GM19395 (cell line): ENCODE measurements at regions not wholly inside any gene's neighbourhood (a gene's known extent, or its start where the extent isn't known, plus 50 kb on each side); places are given as distances from the start of the nearest gene placed in this dataset.
"Not testable (repeated sequence)": the region's sequence is repeated elsewhere in the genome, so short reads cannot be mapped to it uniquely, and the experiment has no call there.

Source experiments
- ATAC-seq: cut with Tn5 transposase; IDR thresholded peaks from one replicate; pipeline ENCODE4 v1.9.1; 2021; ENCODE audit warnings: mild to moderate bottlenecking, moderate library complexity; ENCODE audit not compliant: unreplicated experiment

DNA sequence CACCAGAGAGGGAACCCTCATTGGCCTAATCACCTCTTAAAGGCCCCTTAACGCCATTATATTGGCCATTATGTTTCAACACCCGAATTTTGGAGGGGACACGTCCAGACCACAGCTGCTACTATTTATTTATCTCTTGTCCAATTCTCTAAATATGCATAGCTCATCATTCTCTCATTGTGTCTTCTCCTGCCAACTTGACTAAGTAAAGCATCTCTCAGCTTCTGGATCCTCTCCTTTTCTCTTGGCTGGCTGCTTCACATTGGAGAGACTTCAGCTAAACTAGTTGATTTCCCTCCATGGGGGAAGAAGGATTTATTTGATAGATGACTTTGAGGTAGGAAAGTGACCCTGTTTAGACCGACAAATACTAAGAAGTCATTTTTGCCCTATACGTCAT, 120.4 kb upstream of the KRR1 start:
- ATAC-seq = no peak

DNA sequence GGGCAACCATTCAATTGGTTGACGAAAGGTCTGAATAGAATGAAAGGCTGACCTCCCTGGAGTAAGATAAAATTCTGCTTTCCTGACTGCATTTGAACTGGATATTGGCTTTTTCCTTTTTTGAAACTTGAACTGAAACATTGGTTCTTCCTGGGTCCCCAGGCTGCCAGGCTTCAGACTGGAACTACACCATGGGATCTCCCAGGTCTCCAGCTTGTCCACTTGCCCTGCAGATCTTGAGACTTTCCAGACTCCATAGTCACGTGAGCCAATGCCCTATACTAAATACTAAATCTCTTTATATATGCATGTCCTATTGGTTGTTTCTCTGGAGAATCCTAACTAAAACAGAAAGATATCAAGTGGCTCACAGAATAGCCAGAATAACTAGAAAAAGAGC, 118.7 kb upstream of the KRR1 start:
- no peak for ATAC-seq

DNA sequence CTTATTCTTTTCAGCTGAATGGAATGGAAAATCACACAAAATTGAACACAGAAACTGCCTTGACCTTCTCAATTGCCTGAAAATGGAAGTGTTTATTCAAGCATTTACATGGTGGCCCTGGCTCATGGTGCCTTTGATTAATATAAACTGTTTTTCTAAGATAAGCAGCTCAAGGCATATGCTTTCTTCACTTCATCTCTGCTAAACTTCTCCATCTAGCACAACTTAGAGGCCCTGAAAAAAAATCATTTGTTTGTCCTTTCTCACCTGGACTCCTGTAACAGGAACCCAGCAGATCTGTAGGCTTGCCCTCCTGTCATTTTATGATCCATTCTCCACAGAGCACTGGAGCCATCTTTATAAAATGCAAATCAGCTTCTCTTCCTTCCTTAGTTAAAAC, 117.5 kb upstream of the KRR1 start:
- no peak for ATAC-seq

DNA sequence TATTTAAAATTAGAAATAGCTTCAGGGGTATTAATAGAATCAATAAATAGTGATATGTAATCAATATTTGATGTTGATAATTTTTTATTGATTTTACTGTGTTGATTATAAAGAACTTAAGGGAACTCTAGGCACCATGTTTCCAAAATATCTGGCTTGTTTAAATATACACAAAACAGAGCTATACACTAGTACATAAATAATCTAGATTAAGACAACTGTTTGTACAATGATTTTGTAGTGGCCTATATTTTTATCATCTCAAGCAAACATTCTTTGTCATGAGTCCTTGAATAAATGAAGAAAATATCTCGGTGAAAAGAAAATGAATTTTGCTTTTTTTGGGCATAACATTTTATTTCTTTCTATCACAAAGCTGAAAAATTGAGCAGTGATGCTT, 117.1 kb upstream of the KRR1 start:
- ATAC-seq = no peak

DNA sequence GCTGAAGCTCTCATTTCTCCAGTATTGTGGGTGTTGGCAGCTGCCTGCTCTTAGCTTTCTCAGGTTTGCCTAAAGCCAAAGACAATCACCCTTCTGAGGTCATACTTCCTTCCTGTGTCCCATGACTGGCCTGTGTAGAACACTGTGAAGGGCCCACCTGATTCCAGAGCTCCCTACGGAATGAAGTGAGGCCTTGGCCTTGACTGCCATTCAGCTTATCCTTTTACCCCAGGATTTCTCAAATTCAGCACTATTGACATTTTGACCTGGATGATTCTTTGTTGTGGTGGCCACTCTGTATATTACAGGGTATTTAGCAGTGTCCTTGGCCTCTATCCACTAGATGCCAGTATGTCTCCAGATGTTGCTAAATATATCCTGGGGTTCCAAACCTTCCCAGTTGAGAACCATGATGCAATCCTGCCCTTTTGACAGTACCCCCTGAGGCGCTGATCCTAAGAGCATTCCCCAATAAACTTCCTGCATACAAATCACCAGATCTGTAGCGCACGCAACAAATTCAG, 112.3 kb upstream of the KRR1 start:
- no peak for ATAC-seq

DNA sequence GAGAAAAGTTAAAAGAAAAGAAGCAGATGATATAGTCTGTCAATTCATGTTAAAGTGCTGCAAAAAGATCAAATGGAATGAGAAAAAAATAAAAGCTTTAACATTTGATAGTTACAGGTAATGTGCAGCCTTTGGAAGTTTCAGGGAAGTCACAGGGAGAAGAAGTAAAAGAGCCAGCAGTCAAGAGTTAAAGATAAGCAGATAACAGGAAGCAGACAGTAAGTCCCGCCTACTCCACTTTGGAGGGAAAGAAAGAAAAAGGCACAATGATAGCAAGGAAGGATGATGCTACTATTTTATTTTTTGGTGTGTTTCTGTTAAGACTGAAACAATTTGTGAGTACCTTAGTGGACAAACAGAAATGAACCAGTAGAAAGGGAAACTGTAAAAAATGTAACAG, 111.1 kb upstream of the KRR1 start:
- ATAC-seq = no peak

DNA sequence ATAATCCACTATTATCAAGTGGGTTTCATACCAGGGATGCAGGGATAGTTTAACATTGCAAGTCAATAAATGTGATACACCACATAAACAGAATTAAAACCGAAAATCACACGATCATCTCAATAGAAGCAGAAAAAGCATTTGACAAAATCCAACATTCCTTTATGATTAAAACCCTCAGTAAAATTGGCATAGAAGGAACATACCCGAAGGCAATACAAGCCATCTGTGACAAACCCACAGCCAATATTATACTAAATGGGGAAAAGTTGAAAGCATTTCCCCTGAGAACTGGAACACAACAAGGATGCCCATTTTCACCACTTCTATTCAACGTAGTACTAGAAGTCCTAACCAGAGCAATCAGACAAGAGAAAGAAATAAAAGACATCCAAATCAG, 103.0 kb upstream of the KRR1 start:
- ATAC-seq = not testable (repeated sequence)

DNA sequence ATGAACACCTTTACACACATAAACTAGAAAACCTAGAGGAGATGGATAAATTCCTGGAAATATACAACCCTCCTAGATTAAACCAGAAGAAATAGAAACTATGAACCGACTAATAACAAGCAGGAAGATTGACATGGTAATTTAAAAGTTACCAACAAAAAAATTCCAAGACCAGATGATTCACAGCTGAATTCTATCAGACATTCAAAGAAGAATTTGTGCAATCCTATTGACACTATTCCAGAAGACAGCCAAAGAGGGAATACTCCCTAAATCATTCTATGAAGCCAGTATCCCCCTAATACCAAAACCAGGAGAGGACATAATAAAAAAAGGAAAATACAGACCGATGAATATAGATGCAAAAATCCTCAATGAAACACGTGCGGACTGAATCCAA, 102.6 kb upstream of the KRR1 start:
- ATAC-seq = no peak

DNA sequence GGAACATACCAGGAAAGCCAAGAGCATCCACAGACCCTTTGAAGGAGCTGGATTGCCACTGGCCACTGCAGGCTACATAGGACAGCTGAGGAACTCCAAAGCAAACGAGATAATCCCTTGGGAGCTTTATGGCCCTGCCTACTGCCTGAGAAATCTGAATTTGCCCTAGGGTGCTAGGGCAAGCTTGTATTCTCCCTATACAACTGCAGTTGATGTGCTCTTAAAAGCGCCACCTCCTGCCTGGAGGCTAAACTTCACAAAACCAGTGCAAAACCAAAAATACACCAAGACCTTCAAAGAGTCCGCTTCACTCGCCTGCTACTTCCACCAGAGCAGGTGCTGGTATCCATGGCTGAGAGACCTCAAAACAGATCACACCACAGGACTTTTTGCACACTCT, 99.6 kb upstream of the KRR1 start:
- ATAC-seq = no peak

DNA sequence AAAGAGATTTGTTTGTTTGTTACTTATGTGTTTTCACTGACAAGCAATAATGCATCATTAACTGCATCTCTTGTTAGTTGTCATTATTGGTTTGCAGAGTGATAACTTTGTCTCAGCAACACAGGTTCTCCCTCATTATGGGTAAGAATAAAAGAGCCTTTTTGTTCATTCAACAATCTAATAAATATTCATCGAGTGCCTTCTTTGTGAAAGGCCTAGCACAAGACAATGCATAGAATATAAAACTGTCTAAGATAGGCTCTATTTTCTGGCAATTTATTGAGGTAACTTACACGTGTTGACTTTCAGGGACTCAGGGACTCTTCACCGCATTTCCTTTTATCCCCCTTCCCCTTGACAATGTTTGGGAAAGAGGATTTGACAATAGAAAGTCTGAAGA, 95.5 kb upstream of the KRR1 start:
- ATAC-seq = no peak

DNA sequence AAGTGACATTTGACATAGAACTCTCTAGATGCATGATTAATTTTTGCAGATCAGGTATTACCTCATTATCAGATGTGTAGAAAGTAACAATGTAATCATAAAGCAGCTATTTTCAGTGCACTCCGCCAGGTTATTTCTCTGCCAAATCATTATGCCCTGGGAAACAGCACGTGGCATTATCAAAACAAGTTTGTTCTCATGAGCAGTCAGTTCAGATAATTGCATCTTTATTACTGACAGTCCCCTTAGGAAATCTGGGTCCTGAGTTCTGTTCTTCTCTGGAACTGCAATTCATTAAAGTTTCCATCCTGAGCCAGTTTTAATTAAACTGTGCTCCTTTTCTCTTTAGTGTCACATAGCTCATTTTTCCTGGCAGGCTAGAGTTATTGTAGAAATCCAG, 94.7 kb upstream of the KRR1 start:
- ATAC-seq = no peak

DNA sequence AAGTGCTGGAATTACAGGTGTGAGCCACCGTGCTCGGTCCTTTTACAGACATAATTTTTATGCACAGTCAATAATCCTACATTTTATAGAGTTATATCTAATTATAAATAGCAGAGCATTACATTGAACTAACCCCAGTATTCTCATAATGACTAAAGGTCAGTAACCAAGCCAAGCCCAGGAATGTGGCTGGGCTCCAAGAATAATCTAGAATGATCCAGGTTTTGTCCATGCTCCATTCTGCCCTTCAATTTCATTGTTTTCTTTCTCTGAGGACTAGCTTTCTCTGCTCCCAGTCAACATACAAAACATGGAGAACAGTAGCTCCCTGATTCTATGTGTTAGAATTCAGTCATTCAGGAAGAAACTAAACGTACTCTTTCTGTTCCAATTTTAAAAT, 92.1 kb upstream of the KRR1 start:
- no peak for ATAC-seq

DNA sequence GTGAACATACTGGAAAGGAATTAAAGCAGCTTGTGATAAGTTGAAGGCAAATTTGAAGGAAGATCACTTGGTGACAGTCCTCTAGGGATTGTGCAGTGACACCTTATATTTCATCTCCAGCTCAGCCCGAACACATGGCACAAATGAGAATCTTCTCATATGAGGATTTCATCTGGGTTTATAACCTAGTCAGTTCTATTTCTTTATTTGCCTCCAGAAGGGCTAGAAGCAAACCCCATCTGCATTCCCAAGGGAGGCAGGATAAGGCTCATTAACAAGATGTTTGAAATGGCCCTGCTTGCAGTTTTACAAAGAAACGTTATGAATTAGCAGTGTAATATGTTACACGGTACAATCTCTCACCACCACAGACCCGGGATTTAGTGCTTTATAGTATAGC, 90.7 kb upstream of the KRR1 start:
- no peak for ATAC-seq

DNA sequence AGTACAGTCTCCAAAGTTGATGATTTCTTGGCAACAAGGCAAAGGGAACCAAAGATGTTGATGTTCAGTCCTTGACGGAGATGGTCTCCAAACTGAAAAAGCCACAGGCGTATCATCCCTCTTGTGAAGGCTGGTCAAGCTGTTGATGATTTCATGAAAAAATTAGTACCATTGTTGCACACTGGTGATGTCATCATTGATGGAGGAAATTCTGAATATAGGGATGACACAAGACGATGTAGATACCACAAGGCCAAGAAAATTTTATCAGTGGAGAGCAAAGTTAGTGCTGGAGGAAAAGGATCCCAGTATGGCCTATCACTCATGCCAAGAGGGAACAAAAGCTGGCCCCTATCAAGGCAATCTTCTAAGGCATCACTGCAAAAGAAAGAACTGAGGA, 88.7 kb upstream of the KRR1 start:
- ATAC-seq = no peak

DNA sequence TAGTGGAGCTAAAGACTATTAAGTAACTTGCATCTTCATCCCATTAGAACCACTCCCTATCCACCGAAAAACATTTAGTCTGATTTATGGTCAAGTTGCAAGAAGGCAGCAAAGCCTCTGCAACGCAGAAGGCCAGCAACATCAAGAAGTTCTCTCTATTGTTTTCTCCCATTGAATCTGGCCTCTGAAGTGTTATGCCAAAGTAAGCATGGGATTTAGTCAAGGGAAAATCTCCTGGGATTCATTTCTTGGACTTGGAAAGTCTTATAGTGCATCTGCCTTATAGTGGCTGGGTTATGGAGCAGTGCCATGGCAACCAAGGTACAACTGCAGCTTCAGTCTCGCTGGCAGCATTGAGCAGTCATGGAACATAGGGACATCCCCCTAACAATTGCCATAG, 87.7 kb upstream of the KRR1 start:
- no peak for ATAC-seq

DNA sequence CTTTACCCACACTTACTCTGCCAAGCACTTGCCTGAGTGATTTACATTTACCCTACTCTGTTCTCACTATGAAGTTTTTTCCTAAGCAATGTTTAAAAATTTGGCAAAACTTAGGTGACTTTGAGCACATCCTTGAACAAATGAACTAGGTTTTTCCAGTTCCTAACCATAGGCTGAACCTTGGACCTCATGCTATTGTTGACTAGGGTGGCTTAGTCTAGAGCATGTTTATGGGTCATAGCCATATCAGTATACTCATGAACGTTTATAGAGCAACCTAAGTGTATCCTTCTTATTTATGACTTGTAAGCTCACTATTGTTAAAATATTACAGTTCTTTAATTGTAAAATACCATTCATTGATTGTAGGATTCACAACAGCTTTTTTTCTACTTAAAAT, 85.0 kb upstream of the KRR1 start:
- no peak for ATAC-seq

DNA sequence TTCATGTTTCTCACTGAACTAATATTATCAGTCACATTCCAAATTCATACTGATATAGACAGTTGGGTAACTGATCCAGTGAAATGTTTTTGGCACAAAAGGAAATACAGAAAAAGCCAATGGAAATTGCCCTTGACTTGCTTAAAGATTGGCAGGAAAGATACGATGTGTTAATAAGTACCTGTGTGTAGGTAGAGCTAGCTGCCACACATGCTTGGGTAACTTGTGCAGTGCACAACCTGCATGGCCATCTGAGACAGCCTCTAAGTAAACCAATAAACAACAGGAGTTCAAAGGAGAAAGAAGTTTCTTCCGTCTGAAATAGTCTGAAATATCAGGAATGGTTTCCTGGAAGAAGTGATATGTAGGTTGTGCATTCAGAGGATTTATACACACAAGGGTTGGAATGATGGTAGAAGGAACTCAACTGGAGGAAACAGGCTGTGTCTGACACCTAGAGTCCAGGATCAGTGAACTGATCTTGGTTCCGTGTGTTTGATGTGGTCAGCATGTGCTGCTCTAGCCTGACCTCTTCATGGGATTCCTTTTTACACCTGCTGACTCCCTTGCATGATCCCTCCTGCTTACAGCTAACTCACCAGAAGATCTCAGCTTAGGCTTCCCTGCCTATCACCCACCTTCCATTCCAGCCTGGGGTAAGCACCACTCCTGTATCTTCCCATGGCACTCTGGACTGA, 81.4 kb upstream of the KRR1 start:
- ATAC-seq = no peak

DNA sequence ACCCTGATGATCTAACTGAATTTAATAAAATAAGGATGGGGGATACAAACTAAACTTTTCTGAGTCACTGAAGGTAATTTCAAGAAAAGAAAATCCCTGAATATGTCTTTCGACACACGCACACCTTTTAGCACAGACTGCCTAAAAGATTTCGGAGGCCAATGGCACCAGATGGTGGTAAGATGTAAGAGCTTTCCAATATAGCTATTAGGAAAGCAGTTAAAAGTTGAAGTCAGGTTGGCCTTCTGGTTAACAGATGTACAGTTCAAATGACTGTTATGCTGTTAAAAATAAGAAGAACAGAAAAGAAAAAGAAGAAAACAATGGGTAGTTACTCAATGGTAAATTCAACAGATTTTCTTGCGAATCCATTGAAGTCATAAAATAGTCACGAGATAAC, 80.7 kb upstream of the KRR1 start:
- no peak for ATAC-seq

DNA sequence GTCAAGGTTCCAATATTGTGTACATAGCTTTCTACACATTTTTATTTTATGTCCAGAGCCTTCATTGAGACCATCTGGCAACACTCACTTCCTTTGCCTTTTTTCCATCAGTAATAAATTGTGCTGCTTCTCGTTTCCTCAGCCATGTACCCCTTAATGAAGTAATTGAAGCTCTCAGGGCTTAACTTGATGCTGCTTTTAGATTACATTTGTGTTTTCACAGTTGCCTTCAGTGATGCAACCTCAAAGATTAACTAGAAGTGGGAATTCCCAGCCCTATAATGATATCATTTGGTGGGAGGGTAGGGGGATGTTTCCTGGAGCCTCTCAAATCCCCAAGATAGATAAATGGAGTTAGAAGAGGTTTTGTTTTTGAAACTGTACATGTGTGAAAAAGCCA, 80.2 kb upstream of the KRR1 start:
- no peak for ATAC-seq

DNA sequence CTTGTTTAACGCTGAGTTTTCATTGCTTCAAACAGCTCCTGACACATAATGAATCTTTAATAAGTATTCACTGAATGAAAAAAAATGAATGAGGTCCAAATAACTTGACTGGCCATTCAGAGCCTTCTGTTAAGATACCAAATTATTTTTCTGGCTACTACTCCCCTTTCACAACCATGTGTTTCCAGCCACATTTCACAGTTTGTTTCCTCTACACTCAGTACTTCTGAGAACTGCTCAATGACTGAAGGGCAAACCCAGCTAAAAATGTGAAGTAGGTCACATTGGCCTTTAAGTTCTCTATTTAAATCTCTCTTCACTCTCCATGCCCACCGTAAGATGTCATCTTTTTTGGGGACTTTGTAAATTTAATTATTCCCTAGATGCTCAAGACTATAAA, 78.4 kb upstream of the KRR1 start:
- no peak for ATAC-seq

DNA sequence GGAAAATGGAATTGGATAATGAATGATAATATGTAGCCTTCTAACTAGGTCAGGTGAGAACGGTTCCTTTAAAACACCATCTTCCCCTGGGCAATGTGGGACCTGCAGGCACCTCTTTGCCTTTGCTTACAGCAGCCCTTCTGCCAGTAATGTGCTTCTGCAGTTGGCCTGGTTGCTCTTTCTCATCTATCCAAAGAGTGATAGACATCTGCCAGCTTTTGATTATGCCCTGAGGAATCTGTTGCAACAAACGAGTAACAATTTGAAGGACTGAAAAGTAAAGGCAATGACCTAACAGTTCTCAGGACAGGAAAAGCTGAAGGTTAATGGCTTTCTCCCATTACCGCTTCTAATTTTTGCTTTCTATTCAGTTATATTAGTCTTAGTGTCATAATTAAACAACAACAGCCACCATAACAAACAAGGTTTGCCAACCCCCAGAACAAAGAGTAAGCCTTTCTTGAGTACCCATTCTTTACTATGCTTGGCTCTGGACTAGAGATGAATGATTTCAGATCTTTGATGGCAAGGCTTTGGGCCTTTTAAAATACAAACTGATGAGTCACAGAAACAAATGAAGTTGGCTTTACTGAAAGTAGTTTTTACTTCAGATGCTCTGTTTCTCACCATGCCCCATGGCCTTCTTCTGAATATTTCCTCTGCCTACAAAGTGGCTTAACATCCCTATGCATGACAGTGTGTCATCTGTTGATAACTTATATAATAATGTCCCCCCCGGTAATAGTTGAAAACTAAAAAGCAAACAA, 76.1 kb upstream of the KRR1 start:
- ATAC-seq = no peak

DNA sequence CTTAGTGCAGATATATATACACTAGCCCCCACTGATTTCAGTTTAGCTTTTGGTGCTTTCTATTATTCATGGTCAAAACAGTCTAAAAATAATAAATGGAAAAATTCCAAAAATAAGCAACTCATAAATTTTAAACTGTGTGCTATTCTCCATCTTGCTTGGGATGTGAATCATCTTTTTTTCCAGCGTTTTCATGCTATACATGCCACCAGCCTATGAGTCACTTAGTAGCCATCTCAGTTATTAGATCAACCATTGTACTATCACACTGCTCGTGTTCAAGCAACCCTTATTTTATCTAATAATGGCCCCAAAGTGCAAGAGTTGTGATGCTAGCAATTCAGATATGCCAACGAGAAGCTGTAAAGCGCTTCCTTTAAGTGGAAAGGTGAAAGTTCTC, 73.9 kb upstream of the KRR1 start:
- ATAC-seq = no peak

DNA sequence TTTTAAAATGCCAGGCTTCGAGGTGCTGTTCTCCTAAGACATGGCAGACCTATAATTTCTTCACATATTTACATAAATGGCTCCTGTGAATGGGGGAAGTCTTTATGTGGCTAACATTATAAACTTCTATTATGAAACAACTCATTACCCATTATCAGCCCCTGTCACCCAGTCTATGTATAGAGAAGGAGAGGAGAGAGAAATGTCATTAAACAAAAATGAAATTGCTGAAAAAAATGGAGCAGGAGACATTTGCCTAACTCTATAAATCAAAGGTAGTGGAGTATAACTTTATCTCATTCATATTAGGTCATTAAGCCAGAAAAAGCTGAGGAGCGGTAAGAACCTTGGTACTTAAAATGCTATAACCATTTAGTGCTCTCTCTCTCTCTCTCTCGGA, 71.9 kb upstream of the KRR1 start:
- no peak for ATAC-seq
